Ammon's horn (tissue), 1 donor: ENCODE measurements at regions not wholly inside any gene's neighbourhood (a gene's known extent, or its start where the extent isn't known, plus 50 kb on each side); places are given as distances from the start of the nearest gene placed in this dataset.
A peak's percentile ranks its signal among the peaks of the same experiment; 100 is the strongest.

Experiments
- DNase-seq: peaks from one replicate; pipeline ENCODE4 v3.0.0-alpha.2; 2016; ENCODE audit warnings: low spot score

DNA sequence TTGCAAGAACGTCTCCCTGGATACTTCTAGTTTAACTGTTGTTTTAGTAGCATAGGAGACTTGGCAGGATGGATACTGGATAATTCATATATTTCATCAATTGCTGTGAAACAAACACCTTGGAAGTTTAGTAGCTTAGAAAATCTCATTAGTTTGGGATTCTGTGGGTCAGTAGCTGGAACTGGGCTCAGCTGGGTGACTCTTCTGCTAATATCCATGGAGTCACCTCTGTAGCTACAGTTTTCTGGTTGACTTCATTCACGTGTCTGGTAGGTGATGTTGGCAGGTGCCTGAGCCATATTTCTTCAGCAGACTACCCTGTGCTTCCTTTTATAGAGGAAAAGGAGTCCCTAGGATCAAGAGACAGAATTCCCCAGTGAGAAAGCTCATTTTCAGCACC lies 208.9 kb upstream of the PFKP start:
- no peak for DNase-seq

DNA sequence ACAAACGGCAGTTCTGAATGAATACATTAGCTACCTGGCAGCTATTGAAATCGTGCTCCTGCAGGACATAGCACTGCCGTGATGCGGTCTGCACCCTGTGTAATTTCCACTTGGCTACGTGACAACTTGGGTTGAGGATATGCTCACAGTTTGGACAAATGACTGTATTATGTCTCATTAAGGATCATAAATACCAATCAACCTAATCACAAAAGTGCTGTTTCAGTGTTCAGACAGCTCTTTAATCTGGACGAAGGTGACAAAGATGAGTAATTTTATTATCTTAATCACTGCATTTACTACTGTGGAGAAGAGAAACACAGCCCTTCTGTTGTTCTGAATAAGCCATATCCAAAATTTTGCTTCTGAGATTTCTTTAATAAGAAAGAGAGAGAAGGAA lies 210.8 kb upstream of the PFKP start:
- no peak for DNase-seq

DNA sequence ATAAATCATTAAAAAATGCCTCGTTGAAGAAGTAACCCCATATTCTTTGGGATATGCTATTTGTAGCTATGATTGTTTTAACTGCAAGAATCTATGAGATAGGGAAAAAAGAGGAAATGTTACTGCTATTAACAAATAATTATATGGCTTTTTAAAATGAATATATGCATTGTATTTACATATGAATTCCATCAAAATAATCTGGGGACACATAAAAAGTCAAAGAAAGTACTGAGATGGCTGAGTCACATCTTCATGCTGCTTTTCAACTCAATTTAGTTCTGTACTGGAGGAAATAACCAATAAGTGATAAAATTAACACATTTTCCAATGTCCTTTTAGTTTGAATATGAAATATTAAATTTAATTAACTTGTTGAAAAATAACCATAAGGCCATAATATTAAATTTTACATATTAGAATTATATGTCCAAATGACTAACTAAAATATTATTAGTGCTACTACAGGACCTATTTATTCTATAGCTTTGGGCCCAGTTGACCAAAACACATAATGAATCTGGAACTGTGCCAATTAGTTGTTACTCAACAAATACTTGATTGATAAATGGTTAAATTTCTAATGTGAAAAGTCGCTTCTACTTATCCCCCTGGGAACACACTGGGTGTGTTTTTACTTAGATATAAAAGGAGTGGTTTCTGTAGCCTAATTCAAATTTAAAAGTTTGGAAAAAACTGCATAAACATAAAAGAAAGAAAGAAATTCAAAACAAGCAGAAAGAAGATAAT lies 214.6 kb upstream of the PFKP start:
- no peak for DNase-seq

DNA sequence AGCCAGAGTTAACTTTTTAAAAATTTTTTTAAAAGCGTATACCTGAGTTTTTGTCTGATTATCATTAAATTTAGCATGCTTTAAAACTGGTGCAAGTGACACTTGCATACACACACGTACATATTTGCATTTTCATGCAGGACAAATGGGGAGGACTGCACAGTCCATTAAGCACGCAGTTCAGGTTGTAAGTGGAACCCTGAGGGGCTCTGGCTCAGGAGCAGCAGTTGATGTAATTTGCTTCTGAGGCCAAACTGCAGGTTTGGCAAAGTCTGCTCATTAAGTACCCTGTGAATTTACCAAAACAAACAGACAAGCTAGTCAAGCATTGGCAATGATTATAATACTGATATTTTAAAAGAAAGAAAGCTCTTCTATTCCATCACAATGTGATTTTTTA lies 215.8 kb upstream of the PFKP start:
- peak; percentile 17 for DNase-seq

DNA sequence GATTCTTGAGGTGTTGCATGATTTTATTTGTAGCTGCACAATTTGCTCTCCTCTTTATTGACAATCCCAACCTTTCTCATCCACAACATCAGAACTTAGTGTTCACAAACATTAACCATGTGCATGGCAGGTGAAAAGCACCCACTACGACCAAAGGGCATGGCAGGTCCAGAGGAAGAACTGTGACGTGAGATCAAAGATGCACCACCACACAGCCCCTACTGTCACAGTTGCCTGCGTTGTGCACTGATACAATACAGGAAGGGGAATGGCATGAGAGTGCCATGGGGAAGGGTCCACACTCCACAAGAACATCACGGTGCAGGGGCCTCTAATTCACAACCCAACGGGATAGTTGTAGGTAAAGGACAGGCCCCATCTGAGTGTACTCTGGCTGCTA lies 217.1 kb upstream of the PFKP start:
- no peak for DNase-seq

DNA sequence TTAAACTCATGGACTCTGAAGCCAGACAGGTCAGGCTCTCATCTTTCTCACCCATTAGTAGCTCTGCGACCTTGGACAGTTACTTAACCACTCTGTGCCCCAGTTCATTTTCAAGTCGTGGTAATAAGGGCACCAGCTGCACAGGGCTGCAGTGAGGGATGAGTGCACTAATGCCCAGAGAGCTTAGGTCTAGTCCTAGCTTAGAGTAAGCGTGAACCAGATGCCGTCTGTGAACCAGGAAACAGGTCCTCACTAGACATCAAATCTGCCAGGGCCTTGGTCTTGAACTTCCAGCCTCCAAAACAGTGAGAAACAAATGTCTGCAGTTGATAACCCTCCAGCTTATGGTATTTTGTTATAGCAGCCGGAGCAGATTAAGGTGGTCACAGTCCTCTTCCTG lies 222.4 kb upstream of the PFKP start:
- DNase-seq = no peak

DNA sequence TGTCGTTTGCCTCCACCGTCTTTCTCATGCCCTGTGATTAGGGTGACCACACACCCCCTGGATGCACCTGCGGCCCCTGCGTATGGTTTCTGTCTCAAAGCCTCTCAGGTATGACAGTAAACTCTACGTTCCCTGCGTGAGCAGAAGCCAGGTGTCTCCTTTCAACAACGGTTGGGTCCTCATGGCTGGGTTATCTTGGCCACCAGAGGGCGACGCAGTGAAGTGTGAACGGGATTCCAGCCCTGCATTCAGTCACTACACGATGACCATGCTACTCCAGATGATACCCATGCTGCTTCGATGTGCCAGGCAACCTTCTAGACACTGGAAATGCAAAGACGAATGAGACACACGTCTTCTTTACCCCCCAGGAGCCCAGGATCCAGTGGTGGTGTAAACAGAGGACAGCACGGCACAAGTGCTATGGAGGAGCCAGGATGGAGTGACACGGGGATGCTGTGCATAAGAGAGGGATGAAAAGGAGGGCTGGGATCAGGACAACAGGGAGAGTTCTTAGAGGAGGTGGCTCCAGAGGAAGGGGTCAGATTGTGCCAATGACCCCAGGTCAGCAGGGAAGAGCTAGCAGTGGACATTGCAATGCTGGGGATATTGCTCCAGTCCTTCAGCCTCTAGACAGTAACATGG lies 228.1 kb upstream of the PFKP start:
- peak; percentile 11 for DNase-seq

DNA sequence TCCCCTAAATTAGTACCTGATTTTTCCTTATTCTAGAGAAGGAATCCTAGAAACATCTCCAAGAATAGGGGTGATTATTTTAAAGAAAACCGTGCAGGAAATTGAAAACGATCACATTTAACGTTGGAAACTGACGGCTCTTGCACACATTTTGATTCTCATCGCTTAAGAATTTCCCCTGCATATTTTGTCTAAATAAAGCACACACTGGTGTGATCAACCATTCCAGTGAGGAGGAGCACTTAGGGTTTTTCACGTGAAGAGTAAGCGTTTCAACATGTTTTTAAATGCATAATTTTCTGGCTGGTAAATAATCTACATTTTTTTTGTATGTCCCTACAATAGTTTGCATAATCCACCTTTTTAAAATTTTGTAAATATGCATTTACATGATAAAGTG lies 229.7 kb upstream of the PFKP start:
- no peak for DNase-seq

DNA sequence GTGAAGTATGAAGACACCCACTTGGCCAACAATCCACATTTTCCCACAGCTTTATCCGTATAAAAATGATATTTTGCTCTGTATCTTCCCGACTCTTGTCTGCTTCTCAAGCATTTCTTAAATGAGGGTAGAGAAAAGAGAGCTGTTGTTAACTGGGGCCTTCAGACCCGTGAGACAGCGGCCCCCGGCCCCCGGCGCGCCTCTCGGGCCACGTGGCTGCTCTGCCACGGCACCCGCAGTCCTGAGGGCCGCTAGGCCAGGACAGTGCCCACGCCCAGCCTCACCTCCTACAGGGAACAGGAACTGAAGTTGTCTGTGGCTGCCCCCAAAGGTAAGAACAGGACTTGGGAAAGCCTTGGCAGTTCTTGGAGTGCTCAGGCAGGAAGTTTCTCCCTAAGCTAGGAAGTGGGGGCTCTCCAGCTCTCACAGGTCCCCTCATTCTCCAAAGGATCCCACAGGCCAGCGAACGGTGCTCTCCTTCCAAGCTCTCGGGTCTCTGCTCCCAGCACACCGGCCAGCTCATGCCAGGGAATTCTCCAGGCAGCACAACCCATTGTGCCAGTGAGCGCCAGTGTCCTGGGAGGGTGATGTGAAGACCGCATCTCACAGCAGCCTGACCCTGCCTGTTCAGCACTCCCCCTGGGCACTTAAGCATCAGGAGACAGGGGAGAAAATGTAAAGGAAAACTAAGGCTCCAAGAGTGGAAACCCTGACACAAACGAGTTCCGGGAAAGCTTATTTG lies 230.3 kb upstream of the PFKP start:
- DNase-seq = no peak

DNA sequence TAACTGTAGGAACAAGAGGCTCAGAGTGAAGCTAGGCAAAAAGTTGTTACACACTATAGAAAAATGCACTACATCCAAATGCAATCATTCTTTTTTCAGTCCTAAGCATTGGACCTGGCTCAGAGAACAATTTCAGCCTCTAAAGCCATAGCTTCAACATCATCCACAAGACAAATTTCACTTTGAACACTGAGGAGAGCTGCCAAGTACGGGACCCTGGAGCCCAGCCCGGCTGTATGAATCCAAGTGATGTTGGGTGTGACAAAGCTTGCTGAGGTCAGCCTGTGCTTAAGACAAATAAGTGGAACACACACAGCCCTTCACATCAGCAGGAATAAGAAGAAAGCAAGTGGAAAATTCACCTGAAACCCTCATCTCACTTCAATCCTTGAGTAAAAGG lies 233.1 kb upstream of the PFKP start:
- no peak for DNase-seq

DNA sequence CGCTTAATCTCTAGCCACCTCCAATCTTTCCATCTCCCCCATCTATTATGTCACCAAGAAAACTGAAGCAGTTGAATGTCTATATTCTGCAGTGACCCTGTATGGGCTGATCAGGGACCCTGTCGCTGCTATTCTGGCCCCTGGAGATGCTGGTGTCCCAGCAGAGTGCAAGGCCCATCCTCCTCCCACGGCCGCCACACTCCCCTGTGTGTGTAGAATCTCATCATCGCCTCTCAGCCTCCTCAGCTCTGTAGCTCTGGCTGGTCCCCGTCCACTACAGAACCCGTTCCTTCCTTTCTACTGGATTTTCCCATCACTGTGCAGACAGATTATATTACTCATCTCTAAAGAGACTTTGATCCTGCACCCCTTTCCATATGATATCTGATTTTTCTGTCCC lies 235.8 kb upstream of the PFKP start:
- DNase-seq = no peak

DNA sequence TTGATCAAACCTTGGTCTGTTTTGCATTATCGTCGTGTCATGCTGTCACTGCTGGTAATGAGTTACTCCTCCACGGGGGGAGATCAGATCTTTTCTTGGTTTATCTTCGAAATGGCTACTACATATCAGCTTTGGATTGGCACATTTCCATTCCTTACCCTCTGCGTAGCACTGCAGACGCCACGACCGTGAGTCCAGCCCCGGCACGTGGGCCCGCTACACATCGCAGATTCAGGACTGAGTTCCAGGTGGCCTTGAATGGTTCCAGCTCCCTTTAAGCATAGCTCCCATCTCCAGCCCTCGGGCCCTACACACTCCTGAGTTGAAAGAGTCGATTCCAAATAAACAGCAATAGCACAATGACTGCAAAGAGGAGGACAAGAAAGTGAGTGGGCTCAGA lies 238.6 kb upstream of the PFKP start:
- DNase-seq = no peak

DNA sequence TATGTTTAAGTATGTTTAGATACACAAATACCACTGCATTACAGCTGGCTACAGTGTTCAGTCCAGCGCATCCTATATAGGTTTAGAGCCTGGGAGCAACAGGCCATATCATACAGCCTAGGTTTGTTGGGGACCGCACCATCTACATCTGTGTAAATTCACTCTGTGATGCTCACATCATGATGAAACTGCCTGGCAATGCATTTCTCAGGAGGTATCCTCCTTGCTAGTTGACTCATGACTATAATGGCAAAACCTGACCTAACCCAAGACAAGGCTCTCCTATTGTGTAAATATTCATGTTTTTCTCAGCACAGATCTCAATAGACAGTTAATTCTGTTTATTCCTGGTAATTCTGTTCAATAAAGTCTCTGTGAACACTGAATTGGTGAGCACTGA lies 240.7 kb upstream of the PFKP start:
- no peak for DNase-seq

DNA sequence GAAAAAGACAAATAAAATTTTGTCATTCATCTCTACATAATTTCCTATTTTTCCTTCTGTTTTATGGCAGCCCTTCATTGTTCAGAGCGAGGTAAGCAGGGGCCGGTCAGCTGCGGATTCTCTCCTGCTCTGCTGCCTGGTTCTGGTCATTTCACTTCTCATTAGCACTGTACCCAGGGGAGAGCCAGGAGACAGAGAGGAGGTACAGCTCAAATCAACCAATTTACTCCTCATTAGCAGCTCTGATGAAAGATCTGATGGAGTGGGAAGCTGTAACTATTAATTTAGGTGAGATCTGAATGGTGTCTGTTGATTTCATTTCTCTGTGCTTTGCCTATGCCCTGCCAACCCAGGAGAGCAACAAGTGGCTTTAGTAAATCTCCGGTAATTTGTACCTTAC lies 241.5 kb upstream of the PFKP start:
- DNase-seq = no peak

DNA sequence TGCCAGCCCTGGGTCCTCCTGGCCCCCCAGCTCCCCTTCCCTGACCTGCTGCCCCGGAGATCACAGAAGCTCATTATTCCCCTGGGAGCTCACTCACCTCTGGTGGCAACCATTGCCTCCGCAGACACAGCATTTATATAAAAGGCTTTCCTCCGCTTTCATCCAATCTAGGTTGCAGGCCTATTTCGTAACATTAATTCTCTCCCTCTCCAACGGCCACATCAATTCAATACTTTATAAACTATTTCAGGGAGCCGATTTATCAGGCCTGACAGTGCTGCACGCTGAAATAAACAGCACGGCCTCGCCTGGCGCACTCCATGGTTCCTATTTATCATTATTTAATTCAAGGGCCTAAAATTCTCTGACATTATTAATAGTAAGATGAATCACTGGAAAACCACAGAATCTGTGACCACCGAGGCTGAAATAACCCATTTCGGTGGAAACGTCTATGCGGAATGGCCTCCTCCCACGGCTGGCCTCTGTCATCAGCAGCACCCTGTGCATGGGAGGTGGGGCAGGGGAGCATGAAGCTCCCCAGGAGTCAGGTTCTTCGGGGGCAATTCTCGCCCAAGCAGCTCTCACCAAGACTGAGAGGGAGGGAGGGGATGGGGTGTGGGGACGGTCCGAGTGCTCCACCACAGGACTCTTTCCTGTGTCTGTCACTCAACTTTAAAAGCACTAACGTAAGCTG lies 249.3 kb upstream of the PFKP start:
- DNase-seq = no peak

DNA sequence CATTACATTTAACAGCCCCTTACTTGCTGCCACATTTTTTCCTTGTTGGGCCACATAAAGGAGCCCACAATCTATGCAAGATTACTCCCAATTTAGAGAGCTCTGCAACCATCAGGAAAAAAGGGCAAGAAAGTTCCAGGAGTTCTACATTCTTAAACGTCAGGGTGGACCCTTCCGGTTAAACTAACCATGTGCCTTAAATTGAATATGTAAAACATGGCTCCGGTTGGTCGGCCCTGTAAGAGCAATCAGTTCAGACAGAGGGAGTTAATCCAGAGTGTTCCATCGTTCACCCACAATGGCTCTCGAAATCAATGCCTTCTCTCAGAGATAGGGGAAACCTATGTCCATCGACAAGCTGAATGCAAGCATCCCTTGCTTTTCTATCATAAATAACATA lies 253.7 kb upstream of the PFKP start:
- no peak for DNase-seq

DNA sequence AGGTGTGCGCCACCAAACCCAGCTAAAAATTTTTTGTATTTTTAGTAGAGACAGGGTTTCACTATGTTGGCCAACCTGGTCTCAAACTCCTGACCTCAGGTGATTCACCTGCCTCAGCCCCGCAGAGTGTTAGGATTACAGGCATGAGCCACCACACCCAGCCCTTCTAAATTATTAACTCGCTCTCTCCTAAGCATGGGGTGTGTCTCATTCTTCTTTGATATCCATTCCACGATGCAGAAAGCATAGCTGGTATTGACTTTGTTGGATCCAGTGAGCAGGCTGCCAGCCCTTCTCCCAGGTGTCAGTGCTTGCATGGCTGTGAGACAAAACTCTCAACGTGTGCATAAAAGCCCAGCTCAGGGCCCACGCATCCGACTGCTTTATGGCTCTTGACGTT lies 254.1 kb upstream of the PFKP start:
- DNase-seq = no peak

DNA sequence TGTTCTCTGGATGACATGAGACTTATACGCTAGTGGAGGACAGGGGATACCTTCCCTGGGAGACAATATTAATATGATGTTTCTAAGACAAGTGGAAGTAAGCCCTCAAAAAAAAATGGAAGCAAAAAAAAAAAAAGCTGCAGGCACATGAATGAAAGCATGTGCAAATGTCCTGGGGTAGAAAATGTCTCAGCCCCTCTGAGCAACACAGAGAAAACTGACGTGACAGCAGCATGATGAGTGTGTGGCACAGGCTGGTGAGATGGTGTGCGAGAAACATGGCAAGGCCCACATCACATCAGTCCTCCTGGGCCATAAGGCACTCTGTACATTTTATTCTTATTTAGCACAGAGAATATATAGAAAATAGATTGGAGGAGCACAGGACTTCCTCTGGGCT lies 254.7 kb upstream of the PFKP start:
- no peak for DNase-seq

DNA sequence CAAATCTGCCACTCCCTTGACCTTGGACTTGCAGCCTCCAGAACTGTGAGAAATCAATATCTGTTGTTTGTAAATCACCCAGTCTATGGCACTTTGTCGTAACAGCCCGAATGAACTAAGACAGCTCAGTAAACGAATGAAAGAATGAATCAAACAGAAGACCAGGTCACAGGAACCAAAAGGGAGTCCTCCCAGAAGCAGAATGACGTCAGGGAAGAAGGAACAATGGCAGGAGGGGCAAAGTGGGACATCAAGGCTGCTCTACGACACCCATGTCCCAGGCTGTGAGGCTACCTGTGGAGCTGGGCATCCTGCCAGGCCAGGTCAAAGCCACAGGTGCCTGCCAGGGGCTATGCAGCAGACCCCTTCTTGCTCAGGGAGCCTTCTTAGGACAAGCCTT lies 267.2 kb upstream of the PFKP start:
- no peak for DNase-seq

DNA sequence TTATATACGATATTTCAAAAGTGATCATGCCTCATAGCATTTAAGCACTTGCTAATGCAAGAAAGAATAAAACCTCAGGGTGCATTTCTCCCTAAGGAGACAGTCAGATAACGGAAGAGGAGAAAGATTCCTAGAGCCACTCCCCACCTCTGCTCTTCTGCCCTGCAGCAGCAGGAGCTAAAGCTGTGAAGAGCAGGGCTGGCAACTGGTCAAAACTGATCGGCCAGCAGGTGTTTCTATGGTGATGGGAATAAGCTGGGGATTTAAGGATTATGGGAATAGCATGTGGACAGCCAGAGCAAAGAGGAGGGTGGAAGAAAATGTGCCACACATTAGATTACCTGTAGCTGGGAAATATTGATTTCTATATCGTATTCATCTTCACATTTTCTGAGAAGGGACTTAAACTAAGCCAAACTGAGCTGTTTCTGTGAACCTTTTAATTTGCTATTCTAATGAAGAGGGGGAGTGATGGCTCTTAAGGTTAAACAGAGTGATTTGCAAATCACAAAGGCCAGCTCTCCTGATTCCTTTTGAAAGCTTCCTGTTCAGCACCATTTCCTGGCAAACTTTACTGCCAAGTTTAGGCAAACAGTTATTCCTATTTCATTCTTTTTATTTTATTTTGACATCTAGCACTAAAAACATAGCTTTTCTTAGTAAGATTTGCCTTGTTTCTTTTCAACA lies 268.9 kb upstream of the PFKP start:
- no peak for DNase-seq

DNA sequence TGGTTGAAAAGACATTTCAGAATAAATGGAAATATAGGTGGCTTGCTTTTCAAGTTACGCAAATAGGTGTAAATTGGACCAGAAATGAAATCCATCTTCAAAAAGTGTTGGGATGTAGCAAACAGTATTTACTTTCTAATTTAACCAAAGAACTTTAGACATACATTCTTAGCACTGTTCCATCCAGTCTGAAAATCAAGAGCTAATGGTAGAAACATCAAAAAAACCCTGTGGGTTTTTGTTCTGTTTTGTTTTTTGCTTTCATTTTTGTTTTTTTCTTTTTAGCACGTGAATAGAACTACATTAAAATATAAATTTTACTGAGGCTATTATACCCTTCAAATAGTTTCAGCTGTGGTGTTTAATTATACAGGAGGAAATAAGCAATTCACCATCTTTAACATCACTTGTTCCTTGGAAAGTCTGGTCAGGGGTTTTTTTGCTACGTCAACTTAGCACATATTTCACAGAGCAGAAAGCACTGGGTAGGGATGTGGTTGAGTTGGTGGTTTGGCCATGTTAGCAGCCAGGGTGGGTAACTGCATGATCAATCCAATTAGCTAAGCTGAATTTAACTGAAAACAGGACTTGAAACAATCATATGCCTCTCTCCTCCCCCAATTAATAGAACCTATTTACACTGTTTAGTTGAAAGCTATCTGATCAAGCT lies 275.4 kb upstream of the PFKP start:
- no peak for DNase-seq
